ENCODE measurements at regions not wholly inside any gene's neighbourhood (a gene's known extent, or its start where the extent isn't known, plus 50 kb on each side); places are given as distances from the start of the nearest gene placed in this dataset.

DNA sequence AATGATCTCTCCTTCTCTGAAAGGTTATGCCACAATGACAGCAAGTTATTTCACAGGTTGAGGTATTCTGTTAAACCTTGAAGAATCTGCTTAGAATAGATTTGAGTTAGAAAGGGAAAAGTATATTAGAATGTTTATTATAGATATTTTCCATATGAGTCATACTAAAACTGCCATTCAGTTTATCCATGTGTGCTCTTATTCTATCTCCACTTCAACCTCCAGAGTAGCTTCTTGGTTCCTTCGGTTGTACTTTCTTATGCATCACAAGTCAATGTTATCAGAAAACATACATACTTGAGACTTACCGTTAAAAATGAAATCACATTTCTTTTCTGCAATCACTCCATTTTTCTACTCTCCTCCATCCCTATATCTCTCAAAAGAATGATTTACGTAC, 197.7 kb downstream of the BCAT1 start:
- H3K4me3 ChIP-seq = no peak overlapping the region
- no peak for TF ChIP-seq POLR2A (IDR thresholded peaks at IDR 0.05)
- no peak for TF ChIP-seq CTCF (IDR thresholded peaks at IDR 0.05)
- DNase-seq = no peak
- no peaks in the 10 kb centered on the region for H3K27me3 ChIP-seq
- H3K36me3 ChIP-seq (ENCODE audit: low read depth, missing control alignments) = no peaks in the 10 kb centered on the region
- intact Hi-C loops (cut with DNase I; ENCODE audit: low total_unique reads) = no loop called here
- H3K9me3 ChIP-seq = no peaks in the 10 kb centered on the region
- H3K4me1 ChIP-seq = no peaks in the 10 kb centered on the region
- H3K27ac ChIP-seq = no peak overlapping the region
- WGBS, 2 donors = 90 to 95% methylated on average over 3 of the region's 3 CpGs

DNA sequence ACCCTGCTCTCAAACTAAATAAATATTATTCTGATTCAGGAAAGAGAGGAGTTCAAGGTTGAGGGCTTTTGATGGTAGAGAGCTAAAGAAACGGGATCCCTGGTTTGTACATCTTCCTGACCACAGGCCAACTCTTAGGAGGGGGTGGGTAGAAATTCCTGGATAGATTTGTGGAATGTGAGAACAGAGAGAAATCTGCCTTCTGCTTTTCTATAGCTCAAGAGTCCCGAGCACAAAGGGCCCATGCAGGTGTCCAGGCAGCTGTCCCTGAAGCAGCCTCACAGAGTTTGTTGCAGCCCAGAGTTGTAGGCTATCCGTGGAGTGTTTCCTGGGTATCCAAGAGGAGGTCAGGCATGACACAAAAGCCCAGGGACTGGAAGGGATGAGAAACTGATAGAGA, 198.6 kb downstream of the BCAT1 start:
- Histone ChIP-seq H3K4me3 (no peak overlapping the region), H3K9me3 (no peaks in the 10 kb centered on the region), H3K27me3 (no peaks in the 10 kb centered on the region), H3K27ac (no peak overlapping the region), H3K4me1 (peaks cover 3% of the 10 kb centered on the region), H3K36me3 (ENCODE audit: low read depth, missing control alignments) (no peaks in the 10 kb centered on the region)
- no peak for DNase-seq
- WGBS, 2 donors = 58 to 73% methylated on average over 3 of the region's 3 CpGs
- intact Hi-C loops (cut with DNase I; ENCODE audit: low total_unique reads) = no loop called here
- no peak for TF ChIP-seq POLR2A (IDR thresholded peaks at IDR 0.05)
- no peak for TF ChIP-seq CTCF (IDR thresholded peaks at IDR 0.05)

- Histone ChIP-seq H3K36me3 (ENCODE audit: low read depth, missing control alignments) (no peaks in the 10 kb centered on the region), H3K27ac (no peak overlapping the region), H3K9me3 (no peaks in the 10 kb centered on the region), H3K4me3 (no peak overlapping the region), H3K27me3 (no peaks in the 10 kb centered on the region), H3K4me1 (peaks cover 3% of the 10 kb centered on the region)
- intact Hi-C loops (cut with DNase I; ENCODE audit: low total_unique reads) = no loop called here
- DNase-seq = no peak
- 90 to 93% methylated on average over 3 of the region's 3 CpGs for WGBS, 2 donors
- TF ChIP-seq POLR2A (IDR thresholded peaks at IDR 0.05) (no peak), CTCF (IDR thresholded peaks at IDR 0.05) (no peak)
Measured at GRCh38 chr12:24749171-24749570, 199.7 kb downstream of the BCAT1 start.

GRCh38 chr12:24748326-24748725, 200.6 kb downstream of the BCAT1 start:
- Histone ChIP-seq H3K4me3 (no peak overlapping the region), H3K27ac (no peak overlapping the region), H3K9me3 (no peaks in the 10 kb centered on the region), H3K27me3 (no peaks in the 10 kb centered on the region), H3K36me3 (ENCODE audit: low read depth, missing control alignments) (no peaks in the 10 kb centered on the region), H3K4me1 (peaks cover 3% of the 10 kb centered on the region)
- TF ChIP-seq POLR2A (IDR thresholded peaks at IDR 0.05) (no peak), CTCF (IDR thresholded peaks at IDR 0.05) (no peak)
- WGBS, 2 donors = 78 to 79% methylated on average over 11 of the region's 11 CpGs
- intact Hi-C loops (cut with DNase I; ENCODE audit: low total_unique reads) = no loop called here
- no peak for DNase-seq

DNA sequence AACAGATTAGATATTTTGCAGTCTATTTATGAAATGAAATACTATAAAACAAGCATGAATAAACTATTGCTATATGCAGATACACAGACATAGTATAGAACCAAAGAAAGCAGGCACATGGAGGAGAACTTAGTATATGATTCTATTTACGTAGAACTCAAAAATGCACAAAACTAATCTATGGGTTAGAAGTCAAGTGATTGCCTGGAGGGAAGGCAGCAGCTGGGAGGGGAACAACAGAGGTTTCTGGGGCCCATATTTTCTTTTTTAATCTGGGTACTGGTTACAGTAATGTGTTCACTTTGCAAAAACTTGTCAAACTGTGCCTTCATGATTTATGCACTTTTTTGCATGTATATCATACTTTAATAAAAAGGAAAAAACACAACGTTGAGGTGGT, 202.0 kb downstream of the BCAT1 start:
- Histone ChIP-seq H3K27me3 (no peaks in the 10 kb centered on the region), H3K4me3 (no peak overlapping the region), H3K9me3 (no peaks in the 10 kb centered on the region), H3K4me1 (peaks cover 3% of the 10 kb centered on the region), H3K27ac (no peak overlapping the region), H3K36me3 (ENCODE audit: low read depth, missing control alignments) (no peaks in the 10 kb centered on the region)
- DNase-seq = no peak
- intact Hi-C loops (cut with DNase I; ENCODE audit: low total_unique reads) = no loop called here
- WGBS, 2 donors = 62 to 69% methylated on average over 2 of the region's 2 CpGs
- TF ChIP-seq POLR2A (IDR thresholded peaks at IDR 0.05) (no peak), CTCF (IDR thresholded peaks at IDR 0.05) (no peak)
